Kasumi-1 (cell line): ENCODE measurements at regions not wholly inside any gene's neighbourhood (a gene's known extent, or its start where the extent isn't known, plus 50 kb on each side); places are given as distances from the start of the nearest gene placed in this dataset.

ENCODE experiments used
- DNase-seq, 2 experiments: peaks; one replicate each; lab custom pipeline; 2025; lab: John Stamatoyannopoulos, UW

GRCh38 chr16:65509172-65509571 lies 387.3 kb upstream of the CDH11 start:
- no peak for DNase-seq

DNA sequence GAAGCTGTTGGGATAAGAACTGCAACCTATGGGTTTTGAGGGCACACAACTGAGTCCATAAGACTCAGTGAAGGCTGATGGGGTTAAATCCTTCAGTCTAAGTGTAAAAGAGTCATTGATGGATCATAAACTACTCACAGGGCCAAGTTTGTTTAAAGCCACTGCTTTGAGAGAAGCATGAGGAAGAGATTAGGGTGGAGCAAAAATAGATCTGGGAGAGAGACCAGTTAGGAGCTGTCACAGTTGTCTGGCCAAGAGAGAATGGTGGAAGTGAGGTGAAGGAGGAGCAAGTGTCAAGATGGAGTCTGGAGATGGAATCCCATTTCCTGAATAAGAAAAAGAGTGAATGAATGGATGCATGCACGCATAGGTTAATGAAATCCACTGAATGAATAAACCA lies 379.1 kb upstream of the CDH11 start:
- no peak for DNase-seq

DNA sequence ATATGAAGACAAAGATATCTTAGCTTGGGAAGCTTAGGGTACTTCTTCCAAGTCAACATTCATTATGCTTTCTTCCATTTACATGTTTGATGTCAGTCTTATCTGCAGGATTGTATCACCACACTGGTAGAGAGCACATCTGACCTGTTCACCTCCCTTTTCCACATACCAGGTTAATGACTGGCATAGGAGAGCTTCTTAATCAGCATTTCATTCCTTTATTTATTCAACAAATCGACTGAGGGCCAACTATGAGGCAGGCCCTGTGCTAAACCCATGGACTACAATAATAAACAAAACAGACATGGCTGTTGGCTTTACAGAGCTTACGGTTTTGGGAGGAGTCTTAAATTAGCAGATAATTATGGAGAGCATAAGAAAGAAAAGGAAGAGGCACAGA lies 378.1 kb upstream of the CDH11 start:
- DNase-seq: no peak

DNA sequence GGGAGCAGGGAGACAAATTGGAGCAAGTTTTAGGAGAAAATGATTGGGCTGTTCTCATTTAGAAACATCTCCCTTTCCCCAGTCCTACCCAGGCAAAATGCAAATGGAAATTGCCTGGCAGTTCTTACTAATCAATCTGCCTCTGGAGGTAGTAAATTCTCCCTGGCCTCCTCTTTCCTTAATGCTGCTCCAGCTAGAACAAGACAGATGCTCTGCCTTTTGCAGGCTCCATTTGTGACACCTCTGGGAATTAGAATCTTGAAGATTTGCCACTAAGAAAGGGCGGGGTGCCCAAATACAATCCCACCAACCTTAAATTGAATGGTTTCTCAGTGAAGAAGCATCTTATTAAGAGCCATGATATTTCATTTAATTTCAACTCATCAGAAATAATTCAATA lies 377.7 kb upstream of the CDH11 start:
- no peak for DNase-seq

GRCh38 chr16:65497571-65497970 lies 375.7 kb upstream of the CDH11 start:
- DNase-seq: no peak

DNA sequence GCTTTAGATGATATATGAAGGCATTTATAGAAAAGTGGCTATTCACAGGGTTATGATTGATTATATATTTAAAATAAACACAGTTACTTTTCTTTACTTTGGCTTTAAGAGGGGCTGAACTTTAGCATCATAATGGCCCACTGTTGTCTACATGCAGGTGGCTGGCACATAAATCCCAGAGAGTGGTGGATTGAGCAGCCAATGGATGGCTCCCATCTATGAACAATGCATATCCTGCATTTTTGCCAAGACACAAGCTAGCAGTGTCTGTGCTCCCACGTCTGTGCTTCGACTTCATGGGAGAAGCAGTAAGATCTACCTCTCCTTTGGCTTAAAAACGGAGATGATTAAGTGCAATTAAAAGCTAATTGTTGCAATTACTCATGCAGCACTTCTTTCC lies 373.2 kb upstream of the CDH11 start:
- no peak for DNase-seq

DNA sequence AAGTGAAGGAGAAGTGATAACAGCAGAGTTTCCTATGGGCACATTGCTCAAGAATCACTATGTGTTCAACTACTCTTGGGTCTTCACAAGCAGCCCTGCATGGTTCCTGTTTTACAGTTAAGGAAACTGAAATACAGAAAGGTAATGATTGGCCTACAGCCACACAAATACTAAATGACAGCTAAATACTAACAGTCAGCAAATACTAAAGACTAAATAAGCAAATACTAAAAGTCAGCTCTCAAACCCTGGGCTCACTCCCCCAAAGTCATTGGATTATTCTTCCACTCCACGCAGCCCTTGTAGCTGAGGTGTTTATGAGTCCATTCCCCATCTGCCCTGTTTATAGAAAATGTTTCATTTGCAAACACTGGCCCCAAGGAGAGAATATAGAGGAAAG lies 372.7 kb upstream of the CDH11 start:
- DNase-seq: no peak

GRCh38 chr16:65494080-65494479 lies 372.2 kb upstream of the CDH11 start:
- DNase-seq: no peak

DNA sequence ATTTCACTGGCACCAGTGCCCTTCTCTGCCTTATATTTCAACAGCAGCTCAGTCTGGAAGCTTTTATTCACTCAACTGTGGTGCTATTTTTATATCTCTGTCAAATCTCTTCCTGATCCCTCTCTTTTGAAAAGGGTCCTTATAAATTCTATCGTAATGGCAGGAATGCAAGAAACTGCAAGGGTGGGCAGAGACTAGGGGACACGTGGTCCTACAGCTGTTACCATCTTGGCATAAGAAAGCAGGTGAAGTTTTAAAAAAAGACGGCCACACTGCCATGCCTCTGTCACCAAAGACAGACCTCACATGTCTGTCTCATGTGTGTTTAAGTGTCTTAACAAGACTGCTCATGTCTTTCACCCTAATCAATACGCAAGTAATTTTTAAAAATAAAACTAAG lies 368.4 kb upstream of the CDH11 start:
- DNase-seq: no peak

DNA sequence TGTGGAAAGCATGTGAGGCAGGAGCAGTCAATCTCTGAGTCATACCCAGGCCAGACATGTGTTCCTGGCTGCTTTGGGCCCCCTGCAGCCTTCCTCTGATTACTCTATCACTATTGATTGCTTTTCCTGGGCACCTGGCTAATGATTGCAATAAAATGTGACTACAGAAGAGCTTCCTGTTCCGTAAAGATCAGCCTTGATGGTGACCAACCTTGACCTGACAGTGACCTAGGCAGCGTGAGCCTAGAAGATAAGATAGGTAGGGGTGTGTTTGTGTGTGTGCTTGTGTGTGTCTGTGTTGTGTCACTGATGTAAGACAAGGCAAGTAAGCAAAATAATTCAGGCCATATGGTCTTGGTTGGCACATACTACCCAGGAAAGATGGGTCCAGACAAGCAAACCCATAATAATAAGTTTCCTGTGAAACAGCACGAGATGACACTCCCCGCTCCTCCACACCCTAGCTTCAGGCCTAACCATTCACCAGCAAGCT lies 367.7 kb upstream of the CDH11 start:
- DNase-seq: no peak

- DNase-seq: no peak
These were observed 365.4 kb upstream of the CDH11 start for GRCh38 chr16:65487231-65487630.

DNA sequence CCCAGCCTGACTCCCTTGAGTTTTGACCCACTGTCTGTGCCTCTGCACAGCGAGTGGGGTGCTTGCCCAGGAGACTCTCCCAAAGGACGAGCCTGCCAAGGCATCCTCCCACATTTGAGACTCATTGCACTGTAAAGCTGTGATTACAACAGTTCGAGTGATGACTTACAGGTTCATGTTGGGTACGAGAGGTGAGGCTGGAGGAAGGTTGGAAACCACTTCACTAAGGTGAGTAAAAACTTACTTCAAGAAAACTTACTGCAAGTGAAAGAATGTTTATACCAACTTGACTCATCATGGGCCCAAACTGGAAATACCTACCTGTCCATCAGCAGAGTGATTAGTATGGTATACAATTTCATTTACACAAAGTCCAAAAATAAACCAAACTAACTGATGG lies 360.1 kb upstream of the CDH11 start:
- no peak for DNase-seq

GRCh38 chr16:65480281-65481091 lies 358.6 kb upstream of the CDH11 start:
- no peak for DNase-seq

- no peak for DNase-seq
These were observed 354.6 kb upstream of the CDH11 start for GRCh38 chr16:65476448-65476955.

GRCh38 chr16:65473699-65474098 lies 351.8 kb upstream of the CDH11 start:
- DNase-seq: no peak

DNA sequence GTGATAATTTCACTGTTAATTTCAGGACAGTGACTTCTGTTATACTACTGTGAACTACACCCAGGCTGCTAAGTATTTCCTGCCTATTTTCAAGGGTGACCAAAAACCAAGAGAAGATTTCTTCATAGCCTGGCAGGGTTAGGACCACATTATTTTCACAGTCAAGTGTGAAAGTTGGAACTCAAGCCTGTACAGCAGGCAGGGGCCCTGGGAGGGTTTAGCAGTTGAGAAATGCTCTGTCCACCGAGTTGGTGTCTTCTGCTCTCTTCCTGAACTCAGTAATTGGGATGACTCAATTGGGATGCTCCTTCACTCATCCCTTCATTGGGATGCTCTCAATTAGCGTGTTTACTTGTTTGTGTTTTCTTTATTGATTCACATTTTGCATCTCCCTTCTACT lies 347.3 kb upstream of the CDH11 start:
- no peak for DNase-seq

DNA sequence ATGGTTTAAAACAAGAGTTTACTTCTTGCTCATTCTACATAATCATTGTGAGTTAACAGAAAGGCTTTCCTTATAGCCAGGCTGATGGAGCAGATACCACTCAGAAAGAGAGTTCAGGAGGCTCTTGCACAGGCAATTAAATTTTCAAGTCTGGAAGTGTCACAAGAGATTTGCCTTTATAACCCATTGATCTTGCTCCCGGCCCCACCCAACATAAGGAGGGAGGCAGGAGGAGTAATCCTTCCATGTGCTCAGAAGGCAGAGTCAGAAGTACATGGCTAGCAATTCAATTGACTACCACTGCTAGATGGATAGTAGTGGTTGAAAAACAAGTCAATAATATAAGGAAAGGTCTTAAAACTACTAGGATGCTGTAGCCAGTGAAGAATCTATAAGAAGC lies 346.3 kb upstream of the CDH11 start:
- no peak for DNase-seq

DNA sequence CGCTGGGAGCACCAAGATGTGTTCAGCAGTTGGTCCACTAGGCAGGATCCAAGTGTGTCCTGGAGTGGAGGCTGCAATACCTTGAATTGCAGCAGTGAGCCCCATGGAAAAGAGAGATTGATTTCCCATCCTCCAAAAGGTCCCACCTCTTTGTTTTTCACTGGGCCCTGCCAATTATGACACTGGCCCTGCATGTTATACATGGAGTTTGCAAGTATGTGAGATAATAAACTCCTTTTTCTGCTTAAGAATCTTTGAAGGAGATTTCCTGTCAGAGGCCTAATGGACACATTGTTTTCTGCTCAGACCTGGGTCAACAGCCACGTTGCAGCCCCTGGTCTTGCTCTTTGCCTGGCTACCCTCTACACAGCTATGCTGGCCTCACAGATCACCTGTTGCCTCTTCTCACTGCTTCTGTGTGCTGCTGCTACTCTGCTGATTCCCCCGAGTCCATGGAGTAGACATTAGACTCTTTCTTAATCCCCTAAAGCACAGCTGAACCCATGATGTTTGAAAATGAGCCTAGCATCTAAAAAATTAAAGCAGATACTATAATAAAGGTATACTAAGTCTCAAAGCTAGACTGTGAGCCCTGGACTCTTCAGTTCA lies 341.9 kb upstream of the CDH11 start:
- DNase-seq: no peak

- no peak for DNase-seq
These were observed 335.2 kb upstream of the CDH11 start for GRCh38 chr16:65457084-65457483.

DNA sequence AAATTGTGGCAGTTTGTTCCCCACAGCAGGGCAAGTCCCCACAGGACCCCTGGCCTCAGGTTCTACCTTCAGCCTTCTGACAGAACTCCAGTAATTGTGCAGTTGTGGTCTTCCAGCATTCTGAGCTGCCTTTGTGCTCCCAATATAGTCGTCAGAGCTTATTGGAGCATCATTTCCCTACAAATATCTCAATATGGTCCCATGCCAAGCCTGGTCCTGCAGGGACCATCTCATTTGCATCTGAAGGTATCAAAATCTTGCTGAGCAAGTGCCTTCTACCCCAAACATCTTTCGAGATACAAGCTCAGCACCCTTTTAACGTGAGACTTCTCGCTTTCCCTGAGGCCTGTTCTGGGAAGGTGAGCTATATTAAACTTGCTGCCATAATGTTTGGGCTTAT lies 333.9 kb upstream of the CDH11 start:
- no peak for DNase-seq

DNA sequence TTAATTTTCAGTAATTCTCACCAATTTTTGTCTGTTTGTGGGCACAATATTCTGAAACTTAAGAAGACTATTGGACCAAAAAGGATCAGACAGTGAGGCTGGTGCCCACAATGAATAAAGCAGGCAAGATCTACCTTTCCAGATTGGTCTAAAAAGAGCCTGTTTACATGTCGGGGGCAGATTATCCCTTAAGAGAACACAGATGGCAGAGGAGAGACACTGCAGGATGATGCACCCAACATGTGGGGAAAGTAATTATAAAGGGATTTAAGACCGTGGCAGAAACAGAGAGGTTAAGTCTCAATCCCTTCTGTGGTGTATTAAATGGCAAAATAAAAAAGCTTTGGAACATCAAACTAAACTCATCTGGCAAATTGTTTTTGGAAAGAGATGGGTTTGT lies 331.8 kb upstream of the CDH11 start:
- DNase-seq: no peak

GRCh38 chr16:65449526-65449925 lies 327.7 kb upstream of the CDH11 start:
- no peak for DNase-seq

DNA sequence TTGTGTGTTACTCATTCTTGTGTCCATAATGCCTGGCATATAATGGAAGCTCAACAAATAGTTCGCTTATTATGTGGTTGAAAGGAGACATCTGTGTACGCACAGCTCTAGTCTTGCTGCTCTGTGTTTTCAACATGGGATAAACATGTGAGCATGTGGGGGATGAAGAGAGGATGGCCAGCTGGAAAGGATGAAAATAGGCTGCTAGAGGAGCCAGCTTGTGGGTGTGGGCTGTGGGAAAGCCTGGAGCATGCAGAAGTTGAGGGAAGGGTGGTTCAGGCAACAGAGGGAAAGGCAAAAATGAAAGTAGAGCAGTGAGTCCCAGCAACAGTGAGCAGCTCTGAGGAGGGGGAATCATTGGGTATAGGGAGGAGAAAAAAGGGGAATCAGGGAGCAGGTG lies 324.6 kb upstream of the CDH11 start:
- DNase-seq: no peak
